NCI-H446 treated with DMSO at 0.1 percent for 48 hours (cell line): ENCODE measurements at regions not wholly inside any gene's neighbourhood (a gene's known extent, or its start where the extent isn't known, plus 50 kb on each side); places are given as distances from the start of the nearest gene placed in this dataset.
"Not testable (repeated sequence)": the region's sequence is repeated elsewhere in the genome, so short reads cannot be mapped to it uniquely, and the experiment has no call there.

ENCODE experiments used
- DNase-seq: peaks from one replicate; lab custom pipeline; 2025; lab: John Stamatoyannopoulos, UW

DNA sequence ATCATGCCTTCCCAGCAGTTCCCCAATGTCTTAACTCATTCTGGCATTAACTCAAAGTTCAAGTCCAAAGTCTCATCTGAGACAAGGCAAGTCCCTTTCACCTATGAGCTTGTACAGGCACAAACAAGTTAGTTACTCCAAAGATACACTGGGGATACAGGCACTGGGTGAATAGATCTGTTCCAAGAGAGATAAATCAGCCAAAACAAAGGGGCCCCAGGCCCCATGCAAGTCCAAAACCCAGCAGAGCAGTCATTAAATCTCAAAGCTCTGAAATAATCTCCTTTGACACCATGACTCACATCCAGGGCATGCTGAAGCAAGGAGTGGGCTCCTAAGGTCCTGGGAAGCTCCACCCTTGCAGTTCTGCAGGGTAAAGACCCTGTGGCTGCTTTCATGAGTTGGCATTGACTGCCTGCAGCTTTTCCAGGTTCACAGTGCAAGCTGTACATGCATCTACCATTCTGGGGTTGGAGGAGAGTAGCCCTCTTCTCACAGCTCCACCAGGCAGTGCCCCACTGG lies 332.2 kb upstream of the KIF2B start:
- no peak for DNase-seq

DNA sequence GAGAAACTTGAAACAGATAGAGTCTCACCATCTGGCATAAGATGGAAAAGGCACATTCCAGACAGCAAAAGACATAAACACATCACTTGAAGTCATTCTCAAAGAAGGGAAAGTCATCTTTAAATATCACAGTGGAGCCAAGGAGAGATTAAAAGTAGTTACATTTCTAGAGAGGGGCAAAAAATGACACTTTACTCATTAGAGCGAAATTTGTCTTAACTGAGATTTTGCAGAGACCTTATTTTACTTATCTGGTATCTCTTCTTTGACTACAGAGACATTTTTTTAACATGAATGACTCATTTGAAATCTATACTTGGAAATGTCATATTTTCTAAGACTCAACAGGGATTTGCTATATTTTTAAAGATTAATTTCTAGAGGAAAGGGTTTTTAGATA lies 339.0 kb upstream of the KIF2B start:
- no peak for DNase-seq

DNA sequence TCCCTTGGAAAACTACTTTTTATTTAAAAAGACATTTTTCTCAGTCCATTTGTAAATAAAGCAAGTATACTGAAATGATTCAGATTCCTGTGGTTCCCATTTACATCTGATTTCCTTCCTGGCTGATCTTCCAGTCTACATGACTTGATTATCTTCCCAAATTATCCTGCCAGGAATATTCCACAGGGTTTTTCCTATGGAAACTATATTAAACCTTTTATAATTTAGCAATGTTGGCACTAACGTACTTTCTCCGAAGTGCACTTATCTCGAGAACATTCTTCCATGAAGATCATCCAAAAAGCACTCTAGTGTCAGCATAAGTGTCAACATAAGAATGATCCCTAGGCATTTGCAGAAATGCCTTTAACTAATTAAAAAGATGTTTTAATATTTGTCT lies 347.7 kb upstream of the KIF2B start:
- DNase-seq: no peak

DNA sequence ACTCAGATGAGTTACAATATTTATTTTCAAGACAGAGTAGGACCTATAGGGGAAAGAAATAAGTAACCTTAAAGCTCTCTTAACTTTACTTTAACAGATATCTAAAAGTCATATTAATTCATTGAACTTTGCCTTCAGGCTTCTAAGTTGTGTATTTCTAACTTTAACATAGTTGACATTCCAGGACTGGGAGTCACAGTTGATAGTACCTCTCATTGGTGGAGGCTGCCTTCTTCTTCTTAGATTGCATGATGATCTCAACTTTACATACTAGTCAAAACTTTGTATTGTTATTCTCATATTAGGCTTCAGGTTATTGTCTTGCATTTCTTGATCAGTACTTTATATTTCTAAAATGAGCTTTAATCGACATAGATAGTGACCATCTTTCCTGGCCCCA lies 350.1 kb upstream of the KIF2B start:
- DNase-seq: no peak

DNA sequence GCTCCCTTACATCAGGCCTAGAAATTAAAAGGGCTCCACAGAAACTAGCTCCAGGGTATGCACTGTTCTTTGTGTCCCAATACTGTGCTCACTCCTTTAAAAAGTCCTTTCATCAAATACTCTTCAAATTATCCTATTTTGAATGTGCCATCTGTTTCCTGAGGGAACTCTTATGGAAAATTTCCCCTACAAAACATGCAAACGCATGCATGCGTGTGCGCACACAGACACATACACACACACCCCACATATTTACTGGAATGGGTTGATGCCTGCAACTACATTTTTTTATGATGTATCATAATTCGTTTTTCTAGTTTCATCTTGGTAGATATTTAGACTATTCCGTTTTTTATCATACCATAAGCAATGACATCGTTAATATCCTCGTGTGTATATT lies 351.2 kb upstream of the KIF2B start:
- DNase-seq: no peak

DNA sequence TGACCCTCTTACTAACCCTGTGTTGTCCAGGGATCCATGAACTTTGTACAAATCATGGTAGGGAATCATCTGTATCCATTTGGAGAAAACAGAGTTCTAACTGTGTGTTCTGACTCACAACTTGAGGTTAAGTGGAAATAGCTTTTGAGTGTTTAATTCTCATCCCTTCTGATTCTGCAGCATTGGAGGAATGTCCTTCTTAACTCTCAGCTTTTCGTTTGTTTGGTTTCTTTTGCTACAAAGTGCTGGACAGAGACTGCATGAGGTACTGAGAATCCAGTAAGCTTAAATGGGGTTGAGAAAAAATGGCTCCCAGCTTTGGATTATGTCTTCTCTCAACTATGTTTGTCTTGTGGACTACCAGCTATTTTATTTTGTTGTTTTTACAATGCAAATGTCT lies 352.1 kb upstream of the KIF2B start:
- DNase-seq: no peak

DNA sequence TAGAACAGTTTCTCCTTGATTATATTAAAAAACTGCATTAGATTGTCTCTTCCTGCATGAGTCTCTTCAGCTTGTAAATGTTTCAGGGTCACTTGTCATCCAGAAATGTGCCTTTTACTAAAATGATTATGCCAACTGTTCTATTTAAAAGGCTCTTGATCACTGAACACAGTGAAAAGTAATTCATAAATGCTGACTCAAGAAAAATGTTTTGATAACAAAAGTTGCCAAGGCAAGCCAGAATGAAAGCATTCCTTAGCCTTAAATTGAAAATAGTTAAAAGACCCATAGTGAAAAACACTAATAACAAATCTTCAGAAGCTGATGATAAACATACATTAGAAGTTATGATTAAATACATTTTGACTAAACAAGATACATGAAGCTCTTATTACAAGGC lies 356.0 kb upstream of the KIF2B start:
- no peak for DNase-seq

DNA sequence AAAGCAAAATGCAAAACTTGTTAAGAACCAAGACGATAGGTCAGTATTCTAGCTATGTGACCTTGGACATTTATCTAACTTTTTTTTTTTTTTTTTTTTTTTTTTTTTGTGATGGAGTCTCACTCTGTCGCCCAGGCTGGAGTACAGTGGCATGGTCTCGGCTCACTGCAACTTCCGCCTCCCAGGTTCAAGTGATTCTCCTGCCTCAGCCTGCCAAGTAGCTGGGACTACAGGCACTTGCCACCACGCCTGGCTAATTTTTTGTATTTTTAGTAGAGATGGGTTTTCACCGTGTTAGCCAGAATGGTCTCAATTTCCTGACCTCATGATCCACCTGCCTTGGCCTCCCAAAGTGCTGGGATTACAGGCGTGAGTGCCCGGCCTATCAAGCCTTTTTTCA lies 358.3 kb upstream of the KIF2B start:
- DNase-seq: not testable (repeated sequence)

DNA sequence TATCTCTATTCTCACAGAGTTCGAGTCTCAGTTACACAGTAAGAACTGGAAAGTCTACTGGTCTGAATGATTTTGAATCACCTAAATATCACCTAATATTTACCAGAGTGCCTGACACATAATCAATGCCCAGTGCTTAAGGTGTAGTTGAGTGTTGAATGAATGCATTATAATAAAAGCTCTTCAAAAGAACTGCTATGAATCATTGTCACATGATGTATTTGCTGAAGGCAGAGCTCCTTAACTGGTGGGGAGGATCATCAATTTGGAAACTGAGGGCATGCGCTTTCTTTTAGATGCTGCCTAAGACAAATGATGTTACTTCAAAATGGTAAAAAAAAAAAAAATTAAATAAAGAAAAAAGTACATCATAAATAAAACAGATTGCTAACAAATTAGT lies 359.4 kb upstream of the KIF2B start:
- no peak for DNase-seq

DNA sequence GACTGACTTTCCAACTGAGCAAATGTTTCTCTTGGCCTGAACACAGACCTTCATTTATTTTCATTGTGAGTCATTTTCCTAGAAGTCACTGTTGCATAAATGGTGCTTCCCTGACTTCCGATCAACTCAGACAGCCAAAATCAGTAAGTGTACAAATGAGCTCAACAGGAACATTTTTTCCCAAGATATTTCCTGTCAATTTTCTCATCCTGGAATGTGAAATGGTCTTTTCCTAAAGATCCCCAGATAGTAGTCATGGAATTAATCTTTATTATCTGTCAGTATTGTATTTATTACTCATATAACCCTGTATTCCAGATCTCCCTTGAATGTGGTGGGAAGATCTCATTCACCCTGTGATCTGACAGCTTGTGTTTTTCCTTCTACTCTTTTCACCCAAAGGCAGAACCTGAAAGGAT lies 360.3 kb upstream of the KIF2B start:
- no peak for DNase-seq

DNA sequence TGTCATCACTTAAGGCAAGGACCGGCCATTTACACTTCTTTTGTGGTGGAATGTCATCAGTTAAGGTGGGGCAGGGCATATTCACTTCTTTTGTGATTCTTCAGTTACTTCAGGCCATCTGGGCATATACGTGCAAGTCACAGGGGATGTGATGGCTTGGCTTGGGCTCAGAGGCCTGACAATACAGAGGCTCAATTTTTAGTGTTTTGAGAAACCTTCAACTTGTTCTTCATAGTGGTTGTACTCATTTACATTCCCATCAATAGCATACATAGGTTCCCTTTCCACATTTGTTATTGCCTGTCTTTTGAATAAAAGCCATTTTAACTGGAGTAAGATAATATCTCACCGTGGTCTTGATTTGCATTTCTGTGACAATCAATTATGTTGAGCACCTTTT lies 366.8 kb upstream of the KIF2B start:
- not testable (repeated sequence) for DNase-seq

DNA sequence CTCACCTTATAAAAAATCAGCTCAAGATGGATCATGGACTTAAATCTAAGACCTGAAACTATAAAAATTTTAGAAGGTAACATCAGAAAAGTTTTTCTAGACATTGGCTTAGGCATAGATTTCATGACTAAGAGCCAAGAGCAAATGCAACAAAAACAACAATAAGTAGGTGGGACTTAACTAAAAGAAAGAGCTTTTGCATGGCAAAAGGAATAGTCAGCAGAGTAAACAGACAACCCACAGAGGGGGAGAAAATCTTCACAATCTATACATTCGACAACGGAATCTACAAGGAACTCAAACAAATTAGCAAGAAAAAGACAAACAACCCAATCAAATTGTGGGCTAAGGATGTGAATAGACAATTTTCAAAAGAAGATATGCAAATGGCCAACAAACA lies 368.4 kb upstream of the KIF2B start:
- DNase-seq: no peak

DNA sequence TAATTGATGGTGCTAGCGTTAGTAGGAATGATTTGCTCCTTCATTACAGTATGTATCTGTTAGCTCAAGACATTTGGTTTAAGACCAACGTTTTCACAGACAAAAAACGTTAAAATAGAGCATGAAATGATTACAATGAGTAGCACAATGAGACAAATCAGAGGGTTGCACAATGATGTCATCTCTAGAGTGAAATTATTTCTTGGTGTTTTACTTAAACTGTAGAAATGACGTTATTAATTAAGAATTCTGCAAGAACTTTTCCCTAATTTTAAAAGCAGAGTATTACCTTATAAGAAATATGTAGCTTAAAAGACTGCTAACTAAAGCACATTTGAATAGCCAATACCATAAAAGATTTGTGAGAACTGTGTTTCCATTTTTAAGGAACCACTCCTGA lies 373.4 kb upstream of the KIF2B start:
- no peak for DNase-seq

DNA sequence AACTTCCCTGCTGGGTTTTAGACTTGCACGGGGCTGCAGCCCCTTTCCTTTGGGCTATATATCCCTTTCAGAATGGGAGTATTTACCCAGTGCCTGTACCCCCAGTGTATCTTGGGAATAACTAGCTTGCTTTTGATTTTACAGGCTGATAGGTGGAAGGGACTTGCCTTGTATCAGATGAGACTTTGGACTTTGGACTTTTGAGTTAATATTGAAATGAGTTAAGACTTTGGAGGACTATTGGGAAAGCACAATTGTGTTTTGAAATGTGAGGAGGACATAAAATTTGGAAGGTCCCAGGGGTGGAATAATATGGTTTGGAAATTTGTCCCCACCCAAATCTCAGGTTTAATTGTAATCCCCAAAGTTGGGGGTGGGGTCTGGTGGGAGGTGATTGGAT lies 393.8 kb upstream of the KIF2B start:
- DNase-seq: no peak

DNA sequence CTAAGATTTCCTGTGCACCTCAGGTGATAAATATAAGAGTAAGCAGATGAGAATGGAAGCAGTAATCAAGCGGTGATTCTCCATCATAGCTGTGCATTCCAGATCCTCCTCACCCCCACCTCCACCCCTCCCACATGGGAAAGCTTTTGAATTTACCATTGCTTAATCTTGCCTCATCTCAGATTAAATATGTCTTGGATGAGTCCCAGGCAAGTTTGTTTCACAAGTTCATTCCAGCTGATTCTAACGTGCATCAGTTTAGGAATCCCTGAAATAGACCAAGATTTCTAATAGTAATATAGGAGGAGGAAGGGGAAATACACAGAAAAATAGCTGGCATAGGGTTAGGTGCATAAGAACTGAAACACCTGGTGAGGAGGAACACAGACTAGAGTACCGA lies 396.2 kb upstream of the KIF2B start:
- no peak for DNase-seq

DNA sequence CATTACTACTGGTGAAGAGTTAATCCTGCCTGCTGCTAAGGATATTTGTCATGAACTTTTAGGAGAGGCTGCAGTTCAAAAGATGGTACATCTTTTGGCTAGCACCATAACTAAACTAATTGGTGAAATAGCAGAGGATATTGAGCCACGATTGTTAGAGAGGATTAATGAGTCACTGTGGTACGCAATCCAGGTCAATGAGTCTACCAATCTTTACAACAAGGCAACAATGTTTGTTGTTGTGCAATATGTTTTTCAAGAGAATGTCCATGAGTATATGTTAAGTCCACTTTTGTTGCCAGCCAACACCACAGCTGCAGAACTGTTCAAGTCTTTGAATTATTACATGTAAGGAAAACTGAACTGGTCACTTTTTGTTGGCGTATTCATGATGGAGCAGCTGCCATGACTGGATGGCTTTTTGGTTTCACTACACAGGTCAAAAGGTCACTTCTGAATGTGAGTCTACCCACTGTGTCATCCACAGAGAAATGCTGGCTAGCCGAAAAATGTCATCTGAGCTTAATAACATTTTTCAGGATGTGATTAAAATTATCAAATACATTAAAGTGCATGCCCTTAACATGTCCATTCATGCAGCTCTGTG lies 402.6 kb upstream of the KIF2B start:
- DNase-seq: no peak

DNA sequence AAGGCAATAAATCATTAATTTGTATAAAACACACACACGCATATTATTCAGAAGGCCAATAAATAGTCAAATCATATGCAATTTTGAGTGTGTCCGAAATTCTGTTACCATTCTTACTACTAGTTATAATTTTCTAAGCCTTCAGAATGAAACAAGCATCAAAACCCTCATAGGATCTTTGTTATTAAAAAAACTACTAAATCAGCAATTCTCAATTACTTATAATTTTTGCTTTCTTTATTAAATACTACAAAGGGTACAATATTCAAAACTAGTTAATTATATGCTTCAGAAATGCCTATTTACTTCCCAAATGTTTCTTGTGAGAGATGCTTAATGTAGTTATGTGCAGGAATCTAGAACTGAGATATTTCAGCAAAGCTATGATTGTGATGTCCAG lies 413.1 kb upstream of the KIF2B start:
- no peak for DNase-seq

DNA sequence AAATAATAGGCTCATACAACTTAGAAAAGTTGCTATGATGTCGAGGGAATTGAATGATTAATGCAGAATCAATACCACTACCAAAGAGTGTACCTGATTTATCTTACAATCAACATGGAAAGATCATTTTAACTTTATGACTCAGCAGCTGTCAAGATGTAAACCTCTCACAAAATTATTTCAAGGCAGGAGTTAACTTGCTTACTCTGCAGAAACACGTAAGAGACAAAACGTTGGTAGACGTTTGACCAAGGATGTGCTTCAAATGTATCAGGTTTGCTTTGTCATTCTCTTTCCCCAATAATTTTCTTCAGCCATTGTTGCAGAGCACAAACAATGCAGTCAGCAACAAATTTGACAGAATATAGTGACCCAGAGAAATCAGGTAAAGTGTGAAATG lies 415.8 kb upstream of the KIF2B start:
- no peak for DNase-seq

DNA sequence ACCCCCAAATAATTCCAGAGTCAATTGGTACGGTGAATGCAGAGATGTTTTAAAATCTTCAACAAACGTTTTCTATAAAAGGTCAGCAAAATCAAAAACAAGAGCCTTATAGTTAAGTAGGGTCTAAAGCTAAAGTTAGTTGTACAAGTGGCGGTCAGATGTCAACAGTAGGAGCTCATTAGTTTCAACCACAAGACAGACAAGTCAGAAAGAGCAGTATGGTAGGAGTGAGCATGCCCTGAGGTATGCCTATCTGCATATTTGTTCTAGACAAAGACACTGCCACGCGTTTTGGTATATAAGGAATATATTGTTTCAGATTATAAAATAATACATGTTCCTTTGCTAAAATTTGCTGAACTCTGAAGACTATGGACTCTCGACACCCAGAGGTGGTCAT lies 431.5 kb upstream of the KIF2B start:
- no peak for DNase-seq

DNA sequence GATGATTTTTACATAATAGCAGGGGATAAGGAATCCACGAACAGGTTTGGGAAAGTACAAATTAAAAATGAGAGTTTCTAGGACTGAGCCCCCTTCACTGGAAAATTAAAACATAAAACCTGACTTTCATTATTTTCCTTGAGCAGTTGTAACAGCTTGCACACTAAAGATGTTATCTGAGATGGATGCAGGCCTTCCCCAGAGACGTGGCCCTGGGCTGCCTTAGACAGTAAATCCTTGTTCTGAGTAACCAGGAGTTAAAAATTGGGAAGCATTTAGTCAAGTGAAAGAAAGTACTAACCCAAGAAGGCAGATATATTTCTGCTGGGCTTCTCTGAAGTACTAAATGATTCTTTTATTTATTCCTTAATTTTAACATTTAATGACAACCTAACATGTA lies 432.2 kb upstream of the KIF2B start:
- DNase-seq: no peak

DNA sequence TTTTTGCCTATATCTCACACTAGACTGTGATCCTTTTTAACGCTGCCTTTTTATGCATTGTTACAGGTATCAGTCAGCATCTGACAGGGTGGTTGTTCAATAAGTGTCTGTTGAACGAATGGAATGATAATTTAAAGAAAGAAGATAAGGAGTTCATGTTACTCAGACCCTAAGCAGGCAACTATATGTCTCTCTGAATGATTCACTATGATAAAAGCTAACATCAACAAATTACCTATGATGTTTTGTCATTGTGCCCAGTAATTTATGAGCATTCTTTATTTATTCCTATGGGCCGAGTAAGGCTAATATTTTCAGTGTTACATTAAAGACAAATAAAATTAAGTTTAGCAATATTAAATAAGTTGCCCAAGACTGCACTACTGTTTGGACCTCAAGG lies 435.0 kb upstream of the KIF2B start:
- no peak for DNase-seq

DNA sequence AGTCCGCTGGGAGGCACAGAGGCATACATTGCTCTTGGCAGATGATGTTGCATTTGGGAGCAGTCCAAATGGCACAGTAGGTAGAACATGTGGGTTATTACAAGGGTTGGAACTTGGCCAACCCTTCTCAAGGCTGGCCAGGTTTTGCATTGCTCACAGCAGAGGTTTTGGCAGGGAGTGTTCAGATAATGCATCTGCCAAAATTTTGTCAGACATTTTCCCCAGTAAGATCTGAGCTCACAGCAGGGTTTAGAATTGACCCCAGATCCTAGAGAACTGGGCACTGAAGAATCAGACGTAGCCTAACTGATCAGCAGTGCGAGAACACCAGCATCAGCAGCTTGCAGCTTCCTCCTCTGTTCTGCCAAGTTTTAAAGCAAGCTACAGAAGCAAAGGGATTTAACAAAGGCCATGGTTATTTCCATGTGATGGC lies 468.8 kb upstream of the KIF2B start:
- peak; percentile 92 for DNase-seq

DNA sequence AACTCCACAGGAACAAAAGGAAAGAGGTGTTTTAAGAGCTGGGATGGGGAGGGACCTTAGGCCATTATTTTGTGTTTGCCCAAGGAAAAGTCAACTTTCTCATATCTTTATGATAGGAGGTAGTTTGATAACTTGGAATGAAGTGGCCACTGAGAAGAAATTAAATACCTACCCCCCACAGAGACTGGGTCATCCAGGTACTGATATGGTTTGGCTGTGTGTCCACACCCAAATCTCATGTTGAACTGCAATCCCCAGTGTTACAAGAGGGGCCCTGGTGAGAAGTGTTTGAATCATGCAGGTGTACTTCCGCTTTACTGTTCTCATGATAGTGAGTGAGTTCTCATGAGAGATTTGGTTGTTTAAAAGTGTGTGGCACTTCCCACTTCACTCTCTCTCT lies 477.9 kb upstream of the KIF2B start:
- no peak for DNase-seq

DNA sequence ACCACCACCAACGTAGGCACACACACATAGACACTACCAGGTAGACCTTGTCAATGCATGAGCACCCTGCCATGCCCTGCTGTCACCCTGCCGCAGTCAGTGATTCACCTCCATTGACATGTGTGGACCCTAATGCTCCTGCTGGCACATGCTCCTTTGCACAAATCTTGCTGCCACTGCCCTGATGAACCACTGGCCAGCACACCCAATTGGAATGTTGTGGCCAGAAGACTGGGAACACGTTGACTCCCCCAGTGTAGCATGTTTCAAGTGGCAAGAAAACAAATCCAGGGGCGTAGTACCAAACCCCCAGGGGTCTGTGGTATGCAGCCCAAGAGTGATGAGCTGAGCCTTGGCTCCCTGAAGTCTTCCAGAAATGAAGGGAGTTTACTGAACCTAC lies 486.4 kb upstream of the KIF2B start:
- no peak for DNase-seq

DNA sequence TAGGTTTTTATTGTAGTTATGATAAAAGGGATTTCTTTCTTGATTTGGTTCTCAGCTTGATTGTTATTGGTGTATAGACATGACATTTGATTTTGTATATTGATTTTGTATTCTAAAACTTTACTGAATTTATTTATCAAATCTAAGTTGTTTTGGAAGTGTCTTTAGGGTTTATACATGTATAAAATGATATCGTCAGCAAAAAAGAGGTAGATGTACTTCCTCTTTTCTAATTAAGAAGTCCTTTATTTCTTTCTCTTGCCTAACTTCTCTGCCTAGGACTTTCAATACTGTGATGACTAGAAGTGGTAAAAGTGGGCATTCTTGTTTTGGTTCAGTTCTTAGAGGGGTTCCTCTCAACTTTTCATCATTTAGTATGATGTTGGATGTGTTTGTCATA lies 487.3 kb upstream of the KIF2B start:
- no peak for DNase-seq
